H9 (cell line): ENCODE measurements at regions not wholly inside any gene's neighbourhood (a gene's known extent, or its start where the extent isn't known, plus 50 kb on each side); places are given as distances from the start of the nearest gene placed in this dataset.
A peak's percentile ranks its signal among the peaks of the same experiment; 100 is the strongest.

Experiments
- DNase-seq: peaks from one replicate; pipeline ENCODE4 v3.0.0-alpha.2; 2017
- H2AFZ ChIP-seq: one replicate; pipeline ENCODE4 v1.6.1; 2013; ENCODE audit warnings: mild to moderate bottlenecking, low read length, control low read depth, moderate library complexity
- H2AK5ac ChIP-seq: 2 replicates; pipeline ENCODE4 v1.6.1; 2013; ENCODE audit warnings: low read length, control low read depth, mixed read lengths; ENCODE audit not compliant: insufficient read length
- H2BK120ac ChIP-seq: one replicate; pipeline ENCODE4 v1.6.1; 2013; ENCODE audit warnings: low read depth, mild to moderate bottlenecking, low read length, control low read depth, inconsistent platforms; ENCODE audit not compliant: poor library complexity, severe bottlenecking
- H2BK12ac ChIP-seq: 2 replicates; pipeline ENCODE4 v1.6.1; 2013; ENCODE audit warnings: low read length, control low read depth, mixed read lengths, low read depth; ENCODE audit not compliant: insufficient read length
- H2BK15ac ChIP-seq: 2 replicates; pipeline ENCODE4 v1.6.1; 2013; ENCODE audit warnings: low read depth, low read length, control low read depth
- H2BK20ac ChIP-seq: one replicate; pipeline ENCODE4 v1.6.1; 2013; ENCODE audit warnings: low read depth, mild to moderate bottlenecking, low read length, control low read depth, inconsistent platforms; ENCODE audit not compliant: poor library complexity, severe bottlenecking
- H2BK5ac ChIP-seq: 2 replicates; pipeline ENCODE4 v1.6.1; 2013; ENCODE audit warnings: low read length, control low read depth, mixed read lengths; ENCODE audit not compliant: insufficient read length
- H3K14ac ChIP-seq: 2 replicates; pipeline ENCODE4 v1.6.1; 2013; ENCODE audit warnings: low read length, control low read depth; ENCODE audit not compliant: insufficient read depth
- H3K18ac ChIP-seq: 2 replicates; pipeline ENCODE4 v1.6.1; 2013; ENCODE audit warnings: low read depth, mild to moderate bottlenecking, mixed read lengths, low read length, control low read depth; ENCODE audit not compliant: insufficient read length
- H3K23ac ChIP-seq: 2 replicates; pipeline ENCODE4 v1.6.1; 2013; ENCODE audit warnings: low read length, control low read depth, mixed read lengths, low read depth; ENCODE audit not compliant: insufficient read length
- H3K23me2 ChIP-seq: 2 replicates; pipeline ENCODE4 v1.6.1; 2013; ENCODE audit warnings: low read depth, mild to moderate bottlenecking, mixed read lengths, low read length, control low read depth; ENCODE audit not compliant: insufficient read length, poor library complexity, severe bottlenecking
- H3K27ac ChIP-seq: 2 replicates; pipeline ENCODE4 v1.5.1; 2013; ENCODE audit warnings: low read length, control low read depth, mixed read lengths, low read depth; ENCODE audit not compliant: insufficient read length
- H3K27me3 ChIP-seq: 2 replicates; pipeline ENCODE4 v1.6.1; 2013; ENCODE audit warnings: low read length, control low read depth, inconsistent platforms; ENCODE audit not compliant: insufficient read depth
- H3K4ac ChIP-seq: 2 replicates; pipeline ENCODE4 v1.6.1; 2013; ENCODE audit warnings: low read depth, mild to moderate bottlenecking, control low read depth, inconsistent platforms, low read length, moderate library complexity
- H3K4me1 ChIP-seq: 2 replicates; pipeline ENCODE4 v1.6.1; 2013; ENCODE audit warnings: low read length, control low read depth, inconsistent platforms; ENCODE audit not compliant: insufficient read depth
- H3K4me2 ChIP-seq: 2 replicates; pipeline ENCODE4 v1.6.1; 2013; ENCODE audit warnings: low read length, control low read depth, mixed read lengths; ENCODE audit not compliant: insufficient read length, insufficient read depth
- H3K56ac ChIP-seq: 2 replicates; pipeline ENCODE4 v1.6.1; 2013; ENCODE audit warnings: low read depth, mild to moderate bottlenecking, mixed read lengths, low read length, control low read depth; ENCODE audit not compliant: insufficient read length
- H3K79me1 ChIP-seq: 2 replicates; pipeline ENCODE4 v1.6.1; 2013; ENCODE audit warnings: low read depth, mild to moderate bottlenecking, moderate library complexity, low read length, control low read depth, inconsistent platforms; ENCODE audit not compliant: insufficient read depth, poor library complexity, severe bottlenecking
- H3K79me2 ChIP-seq: 2 replicates; pipeline ENCODE4 v1.6.1; 2013; ENCODE audit warnings: low read length, control low read depth, inconsistent platforms; ENCODE audit not compliant: insufficient read depth
- H3K9ac ChIP-seq: 2 replicates; pipeline ENCODE4 v1.6.1; 2013; ENCODE audit warnings: low read length, control low read depth, mixed read lengths; ENCODE audit not compliant: insufficient read length; ENCODE audit errors: extremely low read depth
- H3K9me3 ChIP-seq: one replicate; pipeline ENCODE4 v1.6.1; 2013; ENCODE audit warnings: low read depth, low read length, inconsistent platforms; ENCODE audit not compliant: control insufficient read depth
- H3T11ph ChIP-seq: one replicate; pipeline ENCODE4 v1.6.1; 2013; ENCODE audit warnings: mild to moderate bottlenecking, low read length, control low read depth, inconsistent platforms
- H4K20me1 ChIP-seq: one replicate; pipeline ENCODE4 v1.6.1; 2013; ENCODE audit not compliant: control insufficient read depth, insufficient read length, insufficient read depth
- H4K5ac ChIP-seq: 2 replicates; pipeline ENCODE4 v1.6.1; 2013; ENCODE audit warnings: low read depth, mild to moderate bottlenecking, mixed read lengths, low read length, control low read depth; ENCODE audit not compliant: insufficient read length
- H4K8ac ChIP-seq: replicated peaks from 2 replicates; pipeline ENCODE4 v1.6.1; 2013; ENCODE audit warnings: low read length, control low read depth, mixed read lengths, low read depth; ENCODE audit not compliant: insufficient read length
- H4K91ac ChIP-seq: 2 replicates; pipeline ENCODE4 v1.6.1; 2013; ENCODE audit warnings: low read depth, mild to moderate bottlenecking, moderate library complexity, mixed read lengths, low read length, control low read depth; ENCODE audit not compliant: insufficient read length
- H3K27ac Mint-ChIP-seq, 3 experiments: 2 replicates in 2 of 3; 3 replicates in 1 of 3; pipeline ENCODE4 v1.8.0; 2020 to 2021; ENCODE audit warnings: mixed read lengths in 3 of 3, mild to moderate bottlenecking in 1 of 3, moderate library complexity in 1 of 3
- H3K27me3 Mint-ChIP-seq: 2 replicates; pipeline ENCODE4 v1.8.0; 2021; ENCODE audit warnings: low read depth, mild to moderate bottlenecking, moderate library complexity, mixed read lengths
- H3K36me3 Mint-ChIP-seq, 3 experiments: 2 replicates in 2 of 3; 3 replicates in 1 of 3; pipeline ENCODE4 v1.8.0; 2020 to 2021; ENCODE audit warnings: low read depth in 3 of 3, mixed read lengths in 3 of 3; ENCODE audit not compliant: insufficient read depth in 1 of 3
- H3K4me1 Mint-ChIP-seq, 2 experiments: 2 replicates each; pipeline ENCODE4 v1.8.0; 2020; ENCODE audit warnings: mixed read lengths in 2 of 2
- H3K4me3 Mint-ChIP-seq, 2 experiments: 2 replicates in 1 of 2; 3 replicates in 1 of 2; pipeline ENCODE4 v1.8.0; 2020 to 2021; ENCODE audit warnings: mild to moderate bottlenecking in 2 of 2, mixed read lengths in 2 of 2, moderate library complexity in 1 of 2
- H3K9me3 Mint-ChIP-seq, 2 experiments: 2 replicates in 1 of 2; 3 replicates in 1 of 2; pipeline ENCODE4 v1.8.0; 2020; ENCODE audit warnings: mild to moderate bottlenecking in 2 of 2, mixed read lengths in 2 of 2, moderate library complexity in 1 of 2
- CTCF ChIP-seq: fragments of 200-600 bp; sonication (generic); conservative IDR thresholded peaks from 3 replicates; pipeline ENCODE4 v1.8.0; 2021; ENCODE audit warnings: antibody characterized with exemption, mild to moderate bottlenecking
- WGBS: extraction: QIAGEN DNeasy Blood & Tissue Kit; methylation state at CpG from one replicate; pipeline ENCODE4 v1.1.7; 2013; ENCODE audit warnings: missing lambda C conversion rate, low lambda C conversion rate, mixed read lengths; ENCODE audit not compliant: insufficient read length; ENCODE audit errors: extremely low coverage; 5-methylcytosine and 5-hydroxymethylcytosine counted together

- Mint-ChIP-seq H3K27ac (0 out of 7 replicates have a peak overlapping the region, but pooled peaks of 1 of the 3 experiments have one; percentile 19), H3K9me3 (no peaks in the 10 kb centered on the region), H3K4me1 (no peaks in the 10 kb centered on the region), H3K4me3 (no peak overlapping the region), H3K36me3 (no peaks in the 10 kb centered on the region), H3K27me3 (no peaks in the 10 kb centered on the region)
- Histone ChIP-seq H3K18ac (no peak overlapping the region), H2BK20ac (no peak overlapping the region), H3K4me2 (no peak overlapping the region), H2BK15ac (no peak overlapping the region), H3K79me2 (no peaks in the 10 kb centered on the region), H2BK5ac (no peak overlapping the region), H3K56ac (no peak overlapping the region), H3K4ac (no peak overlapping the region), H3K23me2 (no peaks in the 10 kb centered on the region), H3K79me1 (no peaks in the 10 kb centered on the region), H2AFZ (no peak overlapping the region), H4K8ac (no peak overlapping the region), H3K9me3 (no peaks in the 10 kb centered on the region), H3K27me3 (no peaks in the 10 kb centered on the region), H3K9ac (no peak overlapping the region), H3K4me1 (no peaks in the 10 kb centered on the region), H3K23ac (no peak overlapping the region), H2BK120ac (no peak overlapping the region), H2AK5ac (no peak overlapping the region), H2BK12ac (no peak overlapping the region), H3K14ac (no peak overlapping the region), H4K20me1 (no peaks in the 10 kb centered on the region), H4K91ac (no peak overlapping the region), H3T11ph (no peak overlapping the region), H4K5ac (no peak overlapping the region), H3K27ac (no peak overlapping the region)
- no peak for TF ChIP-seq CTCF
- WGBS: no CpG with 5 or more reads among the region's 3 CpGs
- no peak for DNase-seq
Observed at GRCh38 chr4:108342325-108342970, 173.7 kb upstream of the LEF1 start.
